ENCODE measurements at regions not wholly inside any gene's neighbourhood (a gene's known extent, or its start where the extent isn't known, plus 50 kb on each side); places are given as distances from the start of the nearest gene placed in this dataset.

- Histone ChIP-seq H3K79me2 (ENCODE audit: insufficient read depth, low read length) (no peaks in the 10 kb centered on the region), H3K4me1 (ENCODE audit: control insufficient read depth in 1 of 2, insufficient read depth in 2 of 2, low read length in 2 of 2) (peaks cover 30 to 39% of the 10 kb centered on the region in 2 donors), H3K9me3 (replicated peaks in 1 of 2; ENCODE audit: control insufficient read depth in 1 of 2, insufficient read depth in 1 of 2, low read length in 2 of 2) (no peaks in the 10 kb centered on the region), H3K27ac (ENCODE audit: low read depth in 1 of 2, low read length in 2 of 2) (no peak overlapping the region), H2AFZ (ENCODE audit: insufficient read depth, low read depth, low read length, poor library complexity, severe bottlenecking) (no peak overlapping the region), H4K20me1 (ENCODE audit: insufficient read depth, low read length) (no peaks in the 10 kb centered on the region), H3K27me3 (ENCODE audit: control insufficient read depth in 2 of 2, insufficient read depth in 2 of 2, low read length in 2 of 2) (no peaks in the 10 kb centered on the region), H3K4me2 (replicated peaks; ENCODE audit: extremely low read depth, low read length, poor library complexity, severe bottlenecking) (no peak overlapping the region), H3K9ac (ENCODE audit: insufficient read depth, low read length, poor library complexity, severe bottlenecking) (no peak overlapping the region), H3K36me3 (replicated peaks in 1 of 2; ENCODE audit: control insufficient read depth in 1 of 2, insufficient read depth in 2 of 2, low read length in 2 of 2) (no peaks in the 10 kb centered on the region), H3K4me3 (replicated peaks in 1 of 3; ENCODE audit: low read depth in 2 of 3, low read length in 3 of 3) (no peak overlapping the region)
- Mint-ChIP-seq H3K27me3 (ENCODE audit: low read depth in 3 of 3) (no peaks in the 10 kb centered on the region), H3K4me3 (no peak overlapping the region), H3K27ac (peak overlapping the region in 1 of 7 donors; percentile 68), H3K36me3 (no peaks in the 10 kb centered on the region), H3K9me3 (no peaks in the 10 kb centered on the region), H3K4me1 (peaks cover 38% of the 10 kb centered on the region)
- 100% methylated on average over 1 of the region's 5 CpGs for WGBS (ENCODE audit: insufficient coverage)
- intact Hi-C loops (cut with micrococcal nuclease): loop anchor here (5.0 to 10.0 kb wide), 2 partner anchors 232 to 240 kb away; no protein-coding TSS in a partner anchor
- no peak for TF ChIP-seq CTCF (IDR thresholded peaks at IDR 0.05)
- DNase-seq: no peak
These were observed 57.9 kb downstream of the HINT1 start for GRCh38 chr5:131107128-131107527.

GRCh38 chr5:131104169-131104808, 60.8 kb downstream of the HINT1 start:
- no peaks in the 10 kb centered on the region for H3K9me3 ChIP-seq (replicated peaks in 1 of 2; ENCODE audit: control insufficient read depth in 1 of 2, insufficient read depth in 1 of 2, low read length in 2 of 2)
- H3K36me3 ChIP-seq (replicated peaks in 1 of 2; ENCODE audit: control insufficient read depth in 1 of 2, insufficient read depth in 2 of 2, low read length in 2 of 2): no peaks in the 10 kb centered on the region
- H3K4me3 ChIP-seq (replicated peaks in 1 of 3; ENCODE audit: low read depth in 2 of 3, low read length in 3 of 3): no peak overlapping the region
- H3K4me2 ChIP-seq (replicated peaks; ENCODE audit: extremely low read depth, low read length, poor library complexity, severe bottlenecking): no peak overlapping the region
- no CpG with 5 or more reads among the region's 2 CpGs for WGBS (ENCODE audit: insufficient coverage)
- no peak for TF ChIP-seq CTCF (IDR thresholded peaks at IDR 0.05)
- H3K27me3 ChIP-seq (ENCODE audit: control insufficient read depth in 2 of 2, insufficient read depth in 2 of 2, low read length in 2 of 2): no peaks in the 10 kb centered on the region
- peaks cover 0 to 1% (median 0%) of the 10 kb centered on the region in 3 donors for H3K27me3 Mint-ChIP-seq (ENCODE audit: low read depth in 3 of 3)
- H3K36me3 Mint-ChIP-seq: no peaks in the 10 kb centered on the region
- H3K9me3 Mint-ChIP-seq: no peaks in the 10 kb centered on the region
- no peak overlapping the region for H2AFZ ChIP-seq (ENCODE audit: insufficient read depth, low read depth, low read length, poor library complexity, severe bottlenecking)
- intact Hi-C loops (cut with micrococcal nuclease): loop anchor here in 1 of 2 donors (10.0 kb wide), 1 partner anchor 229 kb away; no protein-coding TSS in a partner anchor
- DNase-seq: peak; percentile 50 to 77 (median 75)
- H3K27ac Mint-ChIP-seq: peak overlapping the region in 6 of 7 donors; percentile 4 to 74 (median 44)
- peak overlapping the region; percentile 38 to 49 for H3K27ac ChIP-seq (ENCODE audit: low read depth in 1 of 2, low read length in 2 of 2)
- H4K20me1 ChIP-seq (ENCODE audit: insufficient read depth, low read length): no peaks in the 10 kb centered on the region
- H3K4me3 Mint-ChIP-seq: peak overlapping the region in 1 of 2 donors; percentile 30
- peaks cover 27 to 39% of the 10 kb centered on the region in 2 donors for H3K4me1 ChIP-seq (ENCODE audit: control insufficient read depth in 1 of 2, insufficient read depth in 2 of 2, low read length in 2 of 2)
- H3K9ac ChIP-seq (ENCODE audit: insufficient read depth, low read length, poor library complexity, severe bottlenecking): no peak overlapping the region
- no peaks in the 10 kb centered on the region for H3K79me2 ChIP-seq (ENCODE audit: insufficient read depth, low read length)
- peaks cover 33% of the 10 kb centered on the region for H3K4me1 Mint-ChIP-seq
